ENCODE measurements at regions not wholly inside any gene's neighbourhood (a gene's known extent, or its start where the extent isn't known, plus 50 kb on each side); places are given as distances from the start of the nearest gene placed in this dataset.

DNA sequence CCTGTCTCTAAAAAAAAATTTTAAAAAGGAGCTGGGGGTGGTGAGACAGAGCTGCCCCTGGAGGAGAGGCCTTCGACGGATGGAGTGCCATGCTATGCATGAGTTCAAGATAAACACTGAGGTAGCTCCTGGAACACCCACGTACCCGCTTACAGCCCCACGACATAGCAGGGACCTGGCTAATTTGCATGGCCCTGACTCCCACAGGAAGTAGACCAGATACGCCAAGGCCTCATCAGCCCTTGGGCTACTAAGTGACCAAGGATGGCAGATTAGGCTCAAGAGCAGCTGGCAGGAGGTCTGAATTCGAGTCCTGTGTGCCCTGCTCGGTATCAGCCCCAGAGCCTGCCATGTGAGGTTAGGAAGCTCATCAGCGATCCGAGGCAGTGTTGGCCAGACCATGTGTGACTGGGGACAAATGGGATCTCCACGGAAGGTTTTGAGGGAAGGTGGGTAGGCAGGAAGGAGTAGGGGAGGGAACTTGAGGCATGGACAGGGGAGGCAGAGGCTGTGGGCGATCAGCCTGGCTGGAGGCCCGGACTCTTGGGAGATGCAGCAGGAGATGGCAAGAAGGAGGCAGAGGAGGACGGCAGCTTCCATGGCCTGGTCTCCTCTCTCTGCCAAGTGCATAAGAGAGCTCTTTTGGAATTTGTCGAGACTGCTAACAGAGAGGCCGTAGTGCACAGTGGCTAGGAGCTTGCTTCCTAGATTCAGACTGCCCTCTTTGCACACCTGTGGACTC, 218.3 kb downstream of the GLI2 start:
- no peak for FAIRE-seq
- H3K27me3 ChIP-seq (ENCODE audit: insufficient read depth, low read length) = no peaks in the 10 kb centered on the region
- H3K27ac Mint-ChIP-seq (ENCODE audit: unreplicated experiment) = no peak overlapping the region

DNA sequence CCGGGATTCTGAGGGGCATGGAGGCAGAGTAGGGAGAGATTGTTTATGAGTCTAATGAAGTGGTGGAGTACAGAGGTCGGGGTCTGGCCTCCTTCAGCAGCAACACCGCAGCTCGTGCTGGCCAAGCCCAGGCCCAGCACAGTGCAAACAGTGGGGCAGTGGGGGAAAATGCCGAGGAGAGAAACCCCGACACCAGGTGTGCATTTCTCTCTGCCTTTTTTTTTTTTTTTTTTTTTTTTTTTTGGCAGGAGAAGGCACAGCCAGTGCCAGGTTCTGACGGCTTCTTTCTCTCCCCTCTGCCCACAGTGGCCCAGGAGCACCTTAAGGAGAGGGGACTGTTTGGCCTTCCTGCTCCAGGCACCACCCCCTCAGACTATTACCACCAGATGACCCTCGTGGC, 219.3 kb downstream of the GLI2 start:
- H3K27ac ChIP-seq (ENCODE audit: low read depth, low read length) = peak overlapping the region; percentile 4
- FAIRE-seq = no peak
- no peak overlapping the region for H3K9ac ChIP-seq (ENCODE audit: low read length)
- H3K27me3 Mint-ChIP-seq (ENCODE audit: low read depth, unreplicated experiment) = no peaks in the 10 kb centered on the region
- TF ChIP-seq, protein P1, sequence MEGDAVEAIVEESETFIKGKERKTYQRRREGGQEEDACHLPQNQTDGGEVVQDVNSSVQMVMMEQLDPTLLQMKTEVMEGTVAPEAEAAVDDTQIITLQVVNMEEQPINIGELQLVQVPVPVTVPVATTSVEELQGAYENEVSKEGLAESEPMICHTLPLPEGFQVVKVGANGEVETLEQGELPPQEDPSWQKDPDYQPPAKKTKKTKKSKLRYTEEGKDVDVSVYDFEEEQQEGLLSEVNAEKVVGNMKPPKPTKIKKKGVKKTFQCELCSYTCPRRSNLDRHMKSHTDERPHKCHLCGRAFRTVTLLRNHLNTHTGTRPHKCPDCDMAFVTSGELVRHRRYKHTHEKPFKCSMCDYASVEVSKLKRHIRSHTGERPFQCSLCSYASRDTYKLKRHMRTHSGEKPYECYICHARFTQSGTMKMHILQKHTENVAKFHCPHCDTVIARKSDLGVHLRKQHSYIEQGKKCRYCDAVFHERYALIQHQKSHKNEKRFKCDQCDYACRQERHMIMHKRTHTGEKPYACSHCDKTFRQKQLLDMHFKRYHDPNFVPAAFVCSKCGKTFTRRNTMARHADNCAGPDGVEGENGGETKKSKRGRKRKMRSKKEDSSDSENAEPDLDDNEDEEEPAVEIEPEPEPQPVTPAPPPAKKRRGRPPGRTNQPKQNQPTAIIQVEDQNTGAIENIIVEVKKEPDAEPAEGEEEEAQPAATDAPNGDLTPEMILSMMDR (IDR thresholded peaks at IDR 0.05; ENCODE audit: insufficient read depth, low read depth, low read length) = no peak
- TF ChIP-seq EZH2 (IDR thresholded peaks at IDR 0.05; ENCODE audit: insufficient read depth, low read length) = no peak
- H3K9me3 ChIP-seq (ENCODE audit: insufficient read depth, low read depth, low read length) = no peaks in the 10 kb centered on the region
- no peak for DNase-seq (ENCODE audit: low read depth)
- H3K27me3 ChIP-seq (ENCODE audit: insufficient read depth, low read length) = no peaks in the 10 kb centered on the region
- peak overlapping the region; percentile 62 for H3K27ac Mint-ChIP-seq (ENCODE audit: unreplicated experiment)
- H3K36me3 ChIP-seq (ENCODE audit: insufficient read depth, low read length) = peaks cover 4% of the 10 kb centered on the region
- peak overlapping the region; percentile 27 for H3K4me2 ChIP-seq (ENCODE audit: low read length)
- peaks cover 25% of the 10 kb centered on the region for H3K4me1 Mint-ChIP-seq (ENCODE audit: low read depth, unreplicated experiment)
- H2AFZ ChIP-seq (ENCODE audit: low read depth, low read length) = no peak overlapping the region
- H3K4me3 ChIP-seq (ENCODE audit: insufficient read depth, low read depth, low read length) = no peak overlapping the region
- peaks cover 58% of the 10 kb centered on the region for H4K20me1 ChIP-seq (ENCODE audit: insufficient read depth, low read length)
- peaks cover 39% of the 10 kb centered on the region for H3K4me1 ChIP-seq (ENCODE audit: insufficient read depth, low read length)
- H3K79me2 ChIP-seq (ENCODE audit: insufficient read depth, low read length) = peaks cover 12% of the 10 kb centered on the region
- peaks cover 43% of the 10 kb centered on the region for H3K36me3 Mint-ChIP-seq (ENCODE audit: low read depth, unreplicated experiment)
- H3K9me3 Mint-ChIP-seq (ENCODE audit: unreplicated experiment) = no peaks in the 10 kb centered on the region
- H3K4me3 Mint-ChIP-seq (ENCODE audit: unreplicated experiment) = no peak overlapping the region

More for the DNA sequence above, 218.3 kb downstream of the GLI2 start:
- Histone ChIP-seq H3K4me2 (ENCODE audit: low read length) (no peak overlapping the region), H3K4me1 (ENCODE audit: insufficient read depth, low read length) (peaks cover 40% of the 10 kb centered on the region), H3K27ac (ENCODE audit: low read depth, low read length) (no peak overlapping the region), H3K9me3 (ENCODE audit: insufficient read depth, low read depth, low read length) (no peaks in the 10 kb centered on the region), H3K79me2 (ENCODE audit: insufficient read depth, low read length) (peaks cover 18% of the 10 kb centered on the region), H2AFZ (ENCODE audit: low read depth, low read length) (no peak overlapping the region), H3K9ac (ENCODE audit: low read length) (no peak overlapping the region), H3K4me3 (ENCODE audit: insufficient read depth, low read depth, low read length) (no peak overlapping the region), H3K36me3 (ENCODE audit: insufficient read depth, low read length) (peaks cover 4% of the 10 kb centered on the region), H4K20me1 (ENCODE audit: insufficient read depth, low read length) (peaks cover 62% of the 10 kb centered on the region)
- Mint-ChIP-seq H3K9me3 (ENCODE audit: unreplicated experiment) (no peaks in the 10 kb centered on the region), H3K4me3 (ENCODE audit: unreplicated experiment) (no peak overlapping the region), H3K27me3 (ENCODE audit: low read depth, unreplicated experiment) (no peaks in the 10 kb centered on the region), H3K36me3 (ENCODE audit: low read depth, unreplicated experiment) (peaks cover 43% of the 10 kb centered on the region), H3K4me1 (ENCODE audit: low read depth, unreplicated experiment) (peaks cover 35% of the 10 kb centered on the region)
- TF ChIP-seq, protein P1 (IDR thresholded peaks at IDR 0.05; ENCODE audit: insufficient read depth, low read depth, low read length) = no peak
- TF ChIP-seq EZH2 (IDR thresholded peaks at IDR 0.05; ENCODE audit: insufficient read depth, low read length) = no peak
- DNase-seq (ENCODE audit: low read depth) = no peak

DNA sequence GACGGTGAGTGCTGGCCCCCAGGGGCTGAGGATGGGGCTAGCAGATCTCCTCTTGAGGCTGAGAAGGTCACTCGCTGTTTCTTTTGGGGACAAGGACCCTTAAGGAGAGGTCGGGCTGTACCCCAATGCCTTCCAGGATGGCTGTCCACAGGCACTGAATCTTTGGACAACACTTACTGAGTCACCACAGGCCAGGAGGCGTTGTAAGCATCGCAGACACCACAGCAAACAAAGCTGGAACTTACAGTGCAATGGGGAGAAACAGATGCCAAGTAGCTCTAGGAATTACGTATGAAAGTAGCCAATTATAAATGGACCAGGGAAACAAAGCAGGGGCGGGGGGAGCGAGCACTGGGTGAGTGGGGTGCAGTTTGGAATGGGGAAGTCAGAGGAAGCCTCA, 219.8 kb downstream of the GLI2 start:
- H4K20me1 ChIP-seq (ENCODE audit: insufficient read depth, low read length) = peaks cover 53% of the 10 kb centered on the region
- TF ChIP-seq EZH2 (IDR thresholded peaks at IDR 0.05; ENCODE audit: insufficient read depth, low read length) = no peak
- TF ChIP-seq, protein P1 (IDR thresholded peaks at IDR 0.05; ENCODE audit: insufficient read depth, low read depth, low read length) = no peak
- H3K9me3 Mint-ChIP-seq (ENCODE audit: unreplicated experiment) = no peaks in the 10 kb centered on the region

More for the DNA sequence above, 219.8 kb downstream of the GLI2 start:
- no peak overlapping the region for H2AFZ ChIP-seq (ENCODE audit: low read depth, low read length)
- Mint-ChIP-seq H3K27me3 (ENCODE audit: low read depth, unreplicated experiment) (no peaks in the 10 kb centered on the region), H3K36me3 (ENCODE audit: low read depth, unreplicated experiment) (peaks cover 41% of the 10 kb centered on the region), H3K4me1 (ENCODE audit: low read depth, unreplicated experiment) (peaks cover 20% of the 10 kb centered on the region), H3K27ac (ENCODE audit: unreplicated experiment) (no peak overlapping the region), H3K4me3 (ENCODE audit: unreplicated experiment) (no peak overlapping the region)
- no peak for FAIRE-seq
- H3K4me3 ChIP-seq (ENCODE audit: insufficient read depth, low read depth, low read length) = no peak overlapping the region
- H3K9ac ChIP-seq (ENCODE audit: low read length) = no peak overlapping the region
- peak; percentile 51 for DNase-seq (ENCODE audit: low read depth)
- peak overlapping the region; percentile 27 for H3K4me2 ChIP-seq (ENCODE audit: low read length)
- peaks cover 39% of the 10 kb centered on the region for H3K4me1 ChIP-seq (ENCODE audit: insufficient read depth, low read length)
- no peaks in the 10 kb centered on the region for H3K9me3 ChIP-seq (ENCODE audit: insufficient read depth, low read depth, low read length)
- H3K27ac ChIP-seq (ENCODE audit: low read depth, low read length) = peak overlapping the region; percentile 4
- H3K36me3 ChIP-seq (ENCODE audit: insufficient read depth, low read length) = peaks cover 4% of the 10 kb centered on the region
- H3K27me3 ChIP-seq (ENCODE audit: insufficient read depth, low read length) = no peaks in the 10 kb centered on the region
- peaks cover 9% of the 10 kb centered on the region for H3K79me2 ChIP-seq (ENCODE audit: insufficient read depth, low read length)
